ENCODE measurements at regions not wholly inside any gene's neighbourhood (a gene's known extent, or its start where the extent isn't known, plus 50 kb on each side); places are given as distances from the start of the nearest gene placed in this dataset.

DNA sequence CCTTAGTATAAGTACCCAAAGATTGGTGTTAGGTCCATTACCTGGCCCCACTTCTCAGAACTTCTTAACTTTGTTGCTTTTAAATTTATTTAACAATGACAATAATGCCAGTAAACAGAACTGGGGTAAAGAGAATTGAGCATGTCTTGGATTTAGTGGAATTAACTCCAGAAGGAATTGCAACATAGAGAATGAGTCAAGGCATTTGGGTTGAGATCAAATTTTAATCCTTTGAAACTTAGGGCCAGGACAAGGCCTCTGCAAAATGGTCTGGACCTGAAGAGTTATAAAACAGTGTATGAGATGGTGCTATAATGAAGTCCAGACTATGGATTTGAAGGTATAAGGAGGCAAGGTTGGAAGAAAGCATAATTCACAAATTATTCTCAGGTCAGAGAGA, 1030.4 kb downstream of the SLITRK5 start:
- Histone ChIP-seq H3K36me3 (ENCODE audit: control insufficient read depth, low read length) (no peaks in the 10 kb centered on the region), H3F3A (ENCODE audit: control insufficient read depth, insufficient read depth) (no peaks in the 10 kb centered on the region), H3K4me3 (ENCODE audit: low read length) (no peak overlapping the region), H3K4me1 (ENCODE audit: control insufficient read depth, low read length) (no peaks in the 10 kb centered on the region), H3K27ac (ENCODE audit: low read depth, low read length) (no peak overlapping the region), H3K27me3 (ENCODE audit: control insufficient read depth, low read length) (no peaks in the 10 kb centered on the region), H3K9me3 (ENCODE audit: control insufficient read depth, insufficient read depth, low read length) (no peaks in the 10 kb centered on the region), H4K20me1 (ENCODE audit: control insufficient read depth, insufficient read depth, low read depth, low read length) (no peaks in the 10 kb centered on the region), H3K79me2 (ENCODE audit: control insufficient read depth, low read length) (no peaks in the 10 kb centered on the region), H3K4me2 (ENCODE audit: low read length) (no peak overlapping the region), H3K9me2 (replicated peaks; ENCODE audit: control insufficient read depth, low read length) (no peaks in the 10 kb centered on the region)
- no peak for TF ChIP-seq EZH2phosphoT487 (IDR thresholded peaks at IDR 0.05; ENCODE audit: borderline replicate concordance, low read length)
- TF ChIP-seq, protein P1, sequence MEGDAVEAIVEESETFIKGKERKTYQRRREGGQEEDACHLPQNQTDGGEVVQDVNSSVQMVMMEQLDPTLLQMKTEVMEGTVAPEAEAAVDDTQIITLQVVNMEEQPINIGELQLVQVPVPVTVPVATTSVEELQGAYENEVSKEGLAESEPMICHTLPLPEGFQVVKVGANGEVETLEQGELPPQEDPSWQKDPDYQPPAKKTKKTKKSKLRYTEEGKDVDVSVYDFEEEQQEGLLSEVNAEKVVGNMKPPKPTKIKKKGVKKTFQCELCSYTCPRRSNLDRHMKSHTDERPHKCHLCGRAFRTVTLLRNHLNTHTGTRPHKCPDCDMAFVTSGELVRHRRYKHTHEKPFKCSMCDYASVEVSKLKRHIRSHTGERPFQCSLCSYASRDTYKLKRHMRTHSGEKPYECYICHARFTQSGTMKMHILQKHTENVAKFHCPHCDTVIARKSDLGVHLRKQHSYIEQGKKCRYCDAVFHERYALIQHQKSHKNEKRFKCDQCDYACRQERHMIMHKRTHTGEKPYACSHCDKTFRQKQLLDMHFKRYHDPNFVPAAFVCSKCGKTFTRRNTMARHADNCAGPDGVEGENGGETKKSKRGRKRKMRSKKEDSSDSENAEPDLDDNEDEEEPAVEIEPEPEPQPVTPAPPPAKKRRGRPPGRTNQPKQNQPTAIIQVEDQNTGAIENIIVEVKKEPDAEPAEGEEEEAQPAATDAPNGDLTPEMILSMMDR (IDR thresholded peaks at IDR 0.05; ENCODE audit: low read depth, low read length, poor library complexity, severe bottlenecking): no peak

- H3K27ac ChIP-seq (ENCODE audit: low read depth, low read length): no peak overlapping the region
- no peaks in the 10 kb centered on the region for H3K9me2 ChIP-seq (replicated peaks; ENCODE audit: control insufficient read depth, low read length)
- no peaks in the 10 kb centered on the region for H4K20me1 ChIP-seq (ENCODE audit: control insufficient read depth, insufficient read depth, low read depth, low read length)
- TF ChIP-seq EZH2phosphoT487 (IDR thresholded peaks at IDR 0.05; ENCODE audit: borderline replicate concordance, low read length): no peak
- TF ChIP-seq, protein P1 (IDR thresholded peaks at IDR 0.05; ENCODE audit: low read depth, low read length, poor library complexity, severe bottlenecking): no peak
- no peaks in the 10 kb centered on the region for H3K4me1 ChIP-seq (ENCODE audit: control insufficient read depth, low read length)
- H3F3A ChIP-seq (ENCODE audit: control insufficient read depth, insufficient read depth): no peaks in the 10 kb centered on the region
- no peak overlapping the region for H3K4me2 ChIP-seq (ENCODE audit: low read length)
- H3K27me3 ChIP-seq (ENCODE audit: control insufficient read depth, low read length): no peaks in the 10 kb centered on the region
- H3K9me3 ChIP-seq (ENCODE audit: control insufficient read depth, insufficient read depth, low read length): no peaks in the 10 kb centered on the region
- no peaks in the 10 kb centered on the region for H3K36me3 ChIP-seq (ENCODE audit: control insufficient read depth, low read length)
- H3K4me3 ChIP-seq (ENCODE audit: low read length): no peak overlapping the region
- H3K79me2 ChIP-seq (ENCODE audit: control insufficient read depth, low read length): no peaks in the 10 kb centered on the region
Observed at GRCh38 chr13:88704600-88705275, 1033.6 kb downstream of the SLITRK5 start.

GRCh38 chr13:88707646-88708045, 1036.5 kb downstream of the SLITRK5 start:
- no peak overlapping the region for H3K27ac ChIP-seq (ENCODE audit: low read depth, low read length)
- no peaks in the 10 kb centered on the region for H3K4me1 ChIP-seq (ENCODE audit: control insufficient read depth, low read length)
- no peaks in the 10 kb centered on the region for H3K79me2 ChIP-seq (ENCODE audit: control insufficient read depth, low read length)
- no peaks in the 10 kb centered on the region for H4K20me1 ChIP-seq (ENCODE audit: control insufficient read depth, insufficient read depth, low read depth, low read length)
- H3K27me3 ChIP-seq (ENCODE audit: control insufficient read depth, low read length): no peaks in the 10 kb centered on the region
- H3K4me2 ChIP-seq (ENCODE audit: low read length): no peak overlapping the region
- no peak overlapping the region for H3K4me3 ChIP-seq (ENCODE audit: low read length)
- no peaks in the 10 kb centered on the region for H3K36me3 ChIP-seq (ENCODE audit: control insufficient read depth, low read length)
- H3F3A ChIP-seq (ENCODE audit: control insufficient read depth, insufficient read depth): no peaks in the 10 kb centered on the region
- no peak for TF ChIP-seq EZH2phosphoT487 (IDR thresholded peaks at IDR 0.05; ENCODE audit: borderline replicate concordance, low read length)
- TF ChIP-seq, protein P1 (IDR thresholded peaks at IDR 0.05; ENCODE audit: low read depth, low read length, poor library complexity, severe bottlenecking): no peak
- H3K9me3 ChIP-seq (ENCODE audit: control insufficient read depth, insufficient read depth, low read length): no peaks in the 10 kb centered on the region
- H3K9me2 ChIP-seq (replicated peaks; ENCODE audit: control insufficient read depth, low read length): no peaks in the 10 kb centered on the region
